Fibroblast of lung (primary cell): ENCODE measurements at regions not wholly inside any gene's neighbourhood (a gene's known extent, or its start where the extent isn't known, plus 50 kb on each side); places are given as distances from the start of the nearest gene placed in this dataset.
"Not testable (repeated sequence)": the region's sequence is repeated elsewhere in the genome, so short reads cannot be mapped to it uniquely, and the experiment has no call there.

ENCODE experiments used
- CTCF ChIP-seq, 2 donors: IDR thresholded peaks in 1 of 2; conservative IDR thresholded peaks in 1 of 2; 1 replicate in 1 of 2; 2 replicates in 1 of 2; pipeline ENCODE4 v1.5.1; 2011 to 2012; ENCODE audit warnings: low read length in 2 of 2, control low read depth in 1 of 2, inconsistent platforms in 1 of 2, low read depth in 1 of 2, mild to moderate bottlenecking in 1 of 2
- EZH2 ChIP-seq: IDR thresholded peaks from 2 replicates; pipeline ENCODE4 v1.5.1; 2012; ENCODE audit warnings: low read length, control low read depth, mild to moderate bottlenecking; ENCODE audit errors: missing control alignments

GRCh38 chr9:97148428-97148827 is 109.5 kb upstream of the CTSV start:
- TF ChIP-seq CTCF (conservative IDR thresholded peaks at IDR 0.05 in 1 of 2, IDR thresholded peaks at IDR 0.05 in 1 of 2; ENCODE audit: low read depth in 1 of 2, low read length in 2 of 2); EZH2: not testable (repeated sequence)
